Transverse colon (tissue), 4 donors: ENCODE measurements at regions not wholly inside any gene's neighbourhood (a gene's known extent, or its start where the extent isn't known, plus 50 kb on each side); places are given as distances from the start of the nearest gene placed in this dataset.

Source experiments
- CTCF ChIP-seq, 5 experiments: fragments of 200-600 bp in 3 of 5; fragments of 450-650 bp in 2 of 5; sonication (generic) in 3 of 5; IDR thresholded peaks; 1 replicate in 2 of 5; 2 replicates in 3 of 5; pipeline ENCODE4 v1.5.1; 2016 to 2017; ENCODE audit warnings: antibody characterized with exemption in 5 of 5, inconsistent platforms in 3 of 5, mild to moderate bottlenecking in 2 of 5, moderate library complexity in 1 of 5
- EP300 ChIP-seq: sonication (generic); formaldehyde crosslinking; IDR thresholded peaks from one replicate; pipeline ENCODE4 v1.6.1; 2017; ENCODE audit warnings: antibody characterized with exemption, low read depth
- POLR2A ChIP-seq: fragments of 450-650 bp; IDR thresholded peaks from one replicate; pipeline ENCODE4 v1.6.1; 2016; ENCODE audit warnings: antibody characterized with exemption, mild to moderate bottlenecking, moderate library complexity
- POLR2AphosphoS5 ChIP-seq, 3 donors: sonication (generic); formaldehyde crosslinking; IDR thresholded peaks; one replicate each; pipeline ENCODE4 v1.6.1; 2016; ENCODE audit warnings: antibody characterized with exemption in 3 of 3

- TF ChIP-seq EP300 (no peak), CTCF (IDR thresholded peaks at IDR 0.05) (no peak), POLR2A (no peak), POLR2AphosphoS5 (IDR thresholded peaks at IDR 0.05) (no peak)
Measured at GRCh38 chr13:78198419-78198818, 279.8 kb upstream of the EDNRB start.
